HEK293T (cell line): ENCODE measurements at regions not wholly inside any gene's neighbourhood (a gene's known extent, or its start where the extent isn't known, plus 50 kb on each side); places are given as distances from the start of the nearest gene placed in this dataset.

ENCODE experiments used
- CTCF ChIA-PET: fragments of 350-600 bp; formaldehyde crosslinking; extraction: SDS; loops from one replicate; lab custom pipeline; 2021; ENCODE audit warnings: antibody characterized with exemption, inconsistent platforms; lab: Yijun Ruan, JAX
- POLR2A ChIA-PET: fragments of 350-600 bp; formaldehyde crosslinking; extraction: SDS; loops from one replicate; lab custom pipeline; 2020; ENCODE audit warnings: antibody characterized with exemption, inconsistent platforms; lab: Yijun Ruan, JAX
- DNase-seq: peaks from one replicate; pipeline ENCODE4 v3.0.0; 2012; ENCODE audit warnings: mixed read lengths; ENCODE audit errors: extremely low spot score
- ARNT ChIP-seq: fragments of 450-650 bp; IDR thresholded peaks from 2 replicates; pipeline ENCODE4 v1.6.1; 2017; ENCODE audit warnings: mild to moderate bottlenecking
- BHLHE40 ChIP-seq: fragments of 450-650 bp; IDR thresholded peaks from 2 replicates; pipeline ENCODE4 v1.6.1; 2016; ENCODE audit warnings: mild to moderate bottlenecking, moderate library complexity, borderline replicate concordance
- CTBP1 ChIP-seq: fragments of 450-650 bp; IDR thresholded peaks from 2 replicates; pipeline ENCODE4 v1.6.1; 2016; ENCODE audit warnings: borderline replicate concordance
- ELF4 ChIP-seq: fragments of 450-650 bp; IDR thresholded peaks from 2 replicates; pipeline ENCODE4 v1.6.1; 2017; ENCODE audit warnings: antibody characterized with exemption
- FOXA1 ChIP-seq: fragments of 450-650 bp; IDR thresholded peaks from 2 replicates; pipeline ENCODE4 v1.6.1; 2016; ENCODE audit warnings: mild to moderate bottlenecking
- FOXK2 ChIP-seq: fragments of 450-650 bp; IDR thresholded peaks from 2 replicates; pipeline ENCODE4 v1.6.1; 2016; ENCODE audit warnings: mild to moderate bottlenecking
- FOXM1 ChIP-seq: fragments of 450-650 bp; IDR thresholded peaks from 2 replicates; pipeline ENCODE4 v1.6.1; 2017; ENCODE audit warnings: mild to moderate bottlenecking, borderline replicate concordance
- HDGF ChIP-seq: fragments of 450-650 bp; IDR thresholded peaks from 2 replicates; pipeline ENCODE4 v1.6.1; 2017; ENCODE audit warnings: antibody characterized with exemption, borderline replicate concordance
- L3MBTL2 ChIP-seq: fragments of 450-650 bp; conservative IDR thresholded peaks from 2 replicates; pipeline ENCODE4 v1.6.1; 2016; ENCODE audit warnings: mild to moderate bottlenecking
- LEF1 ChIP-seq: fragments of 450-650 bp; IDR thresholded peaks from 2 replicates; pipeline ENCODE4 v1.6.1; 2017; ENCODE audit warnings: mild to moderate bottlenecking, borderline replicate concordance
- NFRKB ChIP-seq: fragments of 450-650 bp; IDR thresholded peaks from 2 replicates; pipeline ENCODE4 v1.6.1; 2016; ENCODE audit warnings: mild to moderate bottlenecking, moderate library complexity
- SP1 ChIP-seq: fragments of 450-650 bp; IDR thresholded peaks from 2 replicates; pipeline ENCODE4 v1.6.1; 2017
- SUZ12 ChIP-seq: fragments of 450-650 bp; IDR thresholded peaks from 2 replicates; pipeline ENCODE4 v1.6.1; 2016; ENCODE audit warnings: mild to moderate bottlenecking
- TARDBP ChIP-seq: fragments of 450-650 bp; IDR thresholded peaks from 2 replicates; pipeline ENCODE4 v1.6.1; 2016
- ZNF384 ChIP-seq: fragments of 450-650 bp; IDR thresholded peaks from 2 replicates; pipeline ENCODE4 v1.6.1; 2016
- TF ChIP-seq, protein P1 (sequence below): fragments of 450-650 bp; IDR thresholded peaks from 2 replicates; pipeline ENCODE4 v1.6.1; 2016

DNA sequence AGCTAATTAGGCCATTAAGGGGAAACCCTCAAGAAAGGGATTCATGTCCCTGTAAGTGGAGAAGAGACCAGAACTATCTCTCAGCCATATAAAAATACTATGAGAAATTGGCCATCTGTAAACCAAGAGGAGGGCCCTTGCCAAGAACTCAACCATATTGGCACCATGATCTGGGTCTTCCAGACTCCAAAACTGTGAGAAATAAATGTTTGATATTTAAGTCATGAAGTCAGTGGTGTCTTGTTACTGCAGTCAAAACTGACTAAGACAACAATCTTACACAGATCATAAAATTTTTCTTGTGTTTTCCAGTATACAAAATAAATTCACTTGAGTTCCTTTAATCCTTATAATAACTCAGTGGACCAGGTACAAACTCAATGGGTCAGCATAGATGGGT lies 589.8 kb upstream of the CDH2 start:
- POLR2A ChIA-PET, result no interaction called here
- CTCF ChIA-PET, result no interaction called here
- TF ChIP-seq CTBP1 (no peak), HDGF (no peak), LEF1 (no peak)
- TF ChIP-seq, protein P1, sequence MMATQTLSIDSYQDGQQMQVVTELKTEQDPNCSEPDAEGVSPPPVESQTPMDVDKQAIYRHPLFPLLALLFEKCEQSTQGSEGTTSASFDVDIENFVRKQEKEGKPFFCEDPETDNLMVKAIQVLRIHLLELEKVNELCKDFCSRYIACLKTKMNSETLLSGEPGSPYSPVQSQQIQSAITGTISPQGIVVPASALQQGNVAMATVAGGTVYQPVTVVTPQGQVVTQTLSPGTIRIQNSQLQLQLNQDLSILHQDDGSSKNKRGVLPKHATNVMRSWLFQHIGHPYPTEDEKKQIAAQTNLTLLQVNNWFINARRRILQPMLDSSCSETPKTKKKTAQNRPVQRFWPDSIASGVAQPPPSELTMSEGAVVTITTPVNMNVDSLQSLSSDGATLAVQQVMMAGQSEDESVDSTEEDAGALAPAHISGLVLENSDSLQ, result no peak
- DNase-seq, result no peak

DNA sequence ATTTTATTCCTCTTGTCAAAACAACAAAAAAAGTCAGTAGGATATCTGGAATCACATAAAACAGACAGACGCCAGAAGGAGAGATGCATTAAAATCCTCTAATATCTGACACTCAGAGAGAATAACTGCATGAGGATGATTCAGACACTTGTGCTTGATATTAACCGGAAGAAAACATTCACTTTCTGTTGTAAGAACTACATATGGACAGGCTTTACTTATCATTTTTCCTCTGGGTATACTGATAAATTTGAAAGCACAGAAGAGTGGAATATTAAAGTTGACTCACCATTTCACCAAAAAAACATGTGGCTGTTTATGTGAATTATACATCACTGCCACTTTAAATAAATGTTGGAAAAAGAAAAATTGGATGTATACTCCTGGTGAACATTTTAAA lies 589.1 kb upstream of the CDH2 start:
- CTCF ChIA-PET, result no interaction called here
- POLR2A ChIA-PET, result no interaction called here
- TF ChIP-seq ARNT (no peak), SP1 (no peak), NFRKB (no peak), FOXK2 (no peak), SUZ12 (no peak), FOXA1 (no peak), TARDBP (no peak), FOXM1 (no peak), ZNF384 (no peak), HDGF (no peak)
- no peak for DNase-seq

DNA sequence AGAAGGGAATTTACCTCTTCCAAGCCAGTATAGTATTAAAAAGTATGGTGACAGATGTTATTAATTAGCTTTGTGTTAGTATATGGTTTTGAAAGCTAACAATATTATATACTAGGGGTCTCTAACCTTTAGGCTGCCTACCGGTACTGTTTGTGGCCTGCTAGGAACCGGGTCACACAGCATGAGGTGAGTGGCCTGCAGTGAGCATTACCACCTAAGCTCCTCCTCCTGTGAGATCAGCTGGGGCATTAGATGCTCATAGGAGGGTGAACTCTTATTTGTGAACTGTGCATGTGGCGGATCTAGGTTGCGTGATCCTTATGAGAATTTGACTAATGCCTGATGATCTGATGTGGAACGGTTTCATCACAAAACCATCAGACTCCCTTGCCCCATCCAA lies 583.4 kb upstream of the CDH2 start:
- POLR2A ChIA-PET, result no interaction called here
- no peak for DNase-seq
- TF ChIP-seq ARNT, result no peak
- TF ChIP-seq, protein P1, result no peak
- TF ChIP-seq BHLHE40, result no peak
- TF ChIP-seq FOXA1, result no peak
- TF ChIP-seq NFRKB, result no peak
- no peak for TF ChIP-seq ZNF384
- no peak for TF ChIP-seq HDGF
- TF ChIP-seq SUZ12, result no peak
- no peak for TF ChIP-seq FOXM1
- TF ChIP-seq TARDBP, result no peak
- TF ChIP-seq ELF4, result no peak
- TF ChIP-seq FOXK2, result no peak
- TF ChIP-seq LEF1, result no peak
- CTCF ChIA-PET, result no interaction called here

DNA sequence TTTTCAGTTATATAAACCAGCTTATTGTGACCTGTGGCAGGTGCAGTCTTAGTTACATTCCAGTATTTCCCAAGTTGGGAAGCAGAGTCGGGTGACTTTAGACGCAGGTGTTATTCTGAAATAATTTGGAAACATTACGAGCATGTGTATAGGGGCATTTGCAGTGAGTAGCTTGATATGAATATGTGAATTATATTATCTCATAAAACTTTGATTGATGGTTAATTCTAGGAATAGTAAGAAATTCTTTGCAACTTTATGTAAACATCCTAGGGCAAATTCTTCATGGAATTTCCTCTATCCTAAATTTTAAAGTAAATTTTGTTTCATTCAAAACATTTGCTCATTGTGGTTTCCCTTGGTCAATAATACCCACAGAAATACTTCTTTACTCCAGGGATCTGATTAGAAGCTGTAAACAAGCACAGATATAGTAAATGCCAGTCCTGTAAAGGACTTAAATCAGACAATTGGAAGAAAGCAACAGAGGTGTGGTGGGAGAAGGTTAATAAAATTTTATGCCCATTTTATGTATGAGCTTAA lies 580.6 kb upstream of the CDH2 start:
- ChIA-PET CTCF (no interaction called here), POLR2A (no interaction called here)
- no peak for TF ChIP-seq FOXK2
- TF ChIP-seq L3MBTL2, result no peak
- TF ChIP-seq CTBP1, result no peak
- no peak for TF ChIP-seq ZNF384
- no peak for TF ChIP-seq NFRKB
- no peak for TF ChIP-seq SUZ12
- TF ChIP-seq SP1, result no peak
- no peak for TF ChIP-seq TARDBP
- TF ChIP-seq BHLHE40, result no peak
- no peak for TF ChIP-seq FOXM1
- TF ChIP-seq LEF1, result no peak
- TF ChIP-seq ARNT, result no peak
- TF ChIP-seq, protein P1, result no peak
- no peak for TF ChIP-seq FOXA1
- TF ChIP-seq HDGF, result no peak
- TF ChIP-seq ELF4, result no peak
- DNase-seq, result no peak

DNA sequence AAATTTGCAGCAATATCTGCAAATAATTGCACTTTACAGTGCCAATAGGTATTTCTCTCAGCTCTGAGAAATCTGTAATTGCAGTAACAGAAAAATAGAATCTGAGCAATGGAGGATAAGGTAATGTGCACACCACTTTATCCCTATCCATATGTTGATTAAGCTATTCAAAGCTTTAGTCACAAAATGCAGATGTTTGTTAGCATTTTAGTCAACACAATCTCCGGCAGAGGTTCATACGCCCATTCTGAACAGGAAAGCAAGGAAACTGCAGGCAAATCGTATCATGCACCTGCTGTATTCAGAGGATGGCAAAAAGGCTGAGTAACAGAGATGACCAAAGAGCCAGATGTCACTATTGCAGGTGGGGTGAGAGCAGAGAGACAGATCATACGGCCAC lies 566.2 kb upstream of the CDH2 start:
- DNase-seq, result no peak
- CTCF ChIA-PET, result no interaction called here
- POLR2A ChIA-PET, result no interaction called here
- no peak for TF ChIP-seq SP1
- TF ChIP-seq HDGF, result no peak
- TF ChIP-seq FOXM1, result no peak
- no peak for TF ChIP-seq SUZ12
- no peak for TF ChIP-seq CTBP1
- no peak for TF ChIP-seq BHLHE40
- TF ChIP-seq TARDBP, result no peak
- no peak for TF ChIP-seq LEF1
- TF ChIP-seq FOXK2, result no peak
- TF ChIP-seq, protein P1, result no peak
- no peak for TF ChIP-seq L3MBTL2
- no peak for TF ChIP-seq FOXA1
- no peak for TF ChIP-seq ARNT
- TF ChIP-seq ELF4, result no peak
- no peak for TF ChIP-seq ZNF384
- TF ChIP-seq NFRKB, result no peak

DNA sequence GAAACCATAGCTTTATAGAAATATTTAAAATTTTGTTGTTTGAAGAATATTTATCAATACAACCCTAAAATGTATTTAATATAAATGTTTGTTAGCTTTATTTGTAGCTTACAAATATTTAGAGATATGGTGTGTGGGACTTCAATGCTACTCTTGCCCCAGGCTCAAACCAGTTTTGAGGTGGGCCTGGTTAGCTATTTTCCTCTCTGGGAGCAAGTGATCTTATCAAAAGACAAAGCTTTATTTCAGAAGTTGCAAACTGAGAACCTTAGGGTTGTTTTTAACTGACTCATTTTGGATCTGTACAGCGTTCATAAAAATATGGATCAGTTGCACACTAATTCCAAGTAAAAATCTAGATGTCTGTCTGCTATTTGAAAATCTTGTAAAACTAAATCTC lies 563.6 kb upstream of the CDH2 start:
- ChIA-PET CTCF (no interaction called here), POLR2A (no interaction called here)
- TF ChIP-seq ELF4 (no peak), BHLHE40 (no peak), NFRKB (no peak), L3MBTL2 (no peak), FOXA1 (no peak), HDGF (no peak), SUZ12 (no peak), ZNF384 (no peak), CTBP1 (no peak), TARDBP (no peak), LEF1 (no peak), SP1 (no peak)
- TF ChIP-seq, protein P1, result no peak
- DNase-seq, result no peak
